ENCODE measurements at regions not wholly inside any gene's neighbourhood (a gene's known extent, or its start where the extent isn't known, plus 50 kb on each side); places are given as distances from the start of the nearest gene placed in this dataset.

DNA sequence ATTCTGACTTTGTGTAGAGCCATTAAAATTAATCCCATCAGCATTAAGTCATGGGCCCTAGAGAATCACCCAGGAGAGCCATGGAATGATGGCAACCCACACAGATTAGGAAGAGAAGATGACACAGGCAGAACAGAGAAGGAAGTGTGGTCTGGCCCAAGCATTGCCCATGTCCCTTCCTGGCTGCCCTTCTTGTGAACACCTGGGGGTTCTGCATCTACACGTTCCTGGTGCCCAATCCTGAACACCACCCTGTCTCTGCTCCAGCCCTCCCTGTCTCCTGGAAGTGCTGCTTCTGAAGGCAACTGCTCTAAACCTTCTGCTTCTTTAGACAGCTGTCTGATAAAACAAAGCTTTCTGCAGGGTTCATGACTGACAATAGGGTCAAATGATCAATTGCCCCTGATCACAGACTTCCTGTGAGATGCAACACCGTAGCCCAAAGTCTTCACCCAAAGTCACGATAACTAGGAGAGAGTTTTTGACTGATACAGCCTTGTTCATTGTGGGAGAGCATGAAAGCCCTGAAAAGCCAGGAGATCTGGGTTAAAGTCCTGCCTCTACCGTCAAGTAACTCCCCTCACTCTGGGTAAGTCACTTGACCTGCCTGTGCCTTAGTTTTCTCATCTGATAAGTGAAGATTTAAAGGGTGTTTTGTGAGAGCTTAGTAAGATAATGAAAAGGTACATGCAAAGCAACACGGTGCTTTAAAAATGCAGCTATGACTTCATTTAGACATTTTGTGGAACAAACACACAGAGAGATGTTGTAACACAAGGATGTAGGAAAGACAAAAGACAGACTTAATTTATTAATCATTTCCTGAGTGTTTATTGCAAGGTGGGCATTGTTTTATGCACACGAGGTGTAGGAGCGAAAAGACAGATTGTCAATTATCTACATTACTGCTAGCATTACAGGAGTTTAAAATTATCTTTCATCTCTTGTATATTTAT lies 291.2 kb upstream of the STXBP5 start:
- CTCF ChIA-PET, result no interaction called here
- no peak overlapping the region for H3K27ac ChIP-seq (ENCODE audit: low read length)

DNA sequence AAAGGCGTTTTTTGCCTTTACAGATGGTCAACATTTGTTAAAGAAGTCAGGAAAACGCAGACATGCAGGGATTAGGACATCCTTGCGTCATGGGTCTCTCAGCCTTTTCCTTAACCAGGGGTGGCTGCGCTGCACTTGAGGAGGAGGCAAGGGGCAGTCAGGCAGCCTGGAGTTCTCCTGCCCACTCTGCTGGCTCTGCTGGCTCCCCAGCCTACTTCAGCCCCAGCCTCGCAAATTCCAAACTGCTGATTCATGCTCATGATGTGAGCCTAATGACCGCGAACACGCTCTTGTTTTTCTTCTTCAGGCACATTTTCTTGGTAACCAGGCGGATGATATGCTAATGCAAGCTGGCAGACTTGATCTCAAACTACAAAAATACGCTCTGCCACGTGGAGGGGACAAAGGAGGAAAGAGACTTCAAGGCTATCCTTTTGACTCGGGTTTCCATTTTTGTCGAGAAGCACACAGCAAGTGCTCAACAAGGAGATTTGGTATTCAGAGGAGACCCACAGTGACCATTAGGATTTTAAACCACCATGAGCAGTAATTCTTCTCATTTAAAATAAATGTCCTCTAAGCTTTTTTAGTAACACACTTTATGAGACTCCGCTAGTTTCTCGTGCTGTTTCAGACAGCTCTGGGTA lies 290.3 kb upstream of the STXBP5 start:
- Histone ChIP-seq H3K4me3 (ENCODE audit: control insufficient read depth in 1 of 2, extremely low read depth in 1 of 2, low read length in 1 of 2) (no peak overlapping the region), H3K9me3 (no peaks in the 10 kb centered on the region), H3K4me1 (ENCODE audit: control insufficient read depth in 1 of 2, extremely low read depth in 1 of 2, insufficient read depth in 2 of 2, low read length in 2 of 2) (no peaks in the 10 kb centered on the region), H3K36me3 (ENCODE audit: control insufficient read depth in 2 of 2, extremely low read depth in 1 of 2, insufficient read depth in 1 of 2, low read length in 1 of 2) (no peaks in the 10 kb centered on the region), H3K27ac (ENCODE audit: low read length) (no peak overlapping the region), H3K27me3 (replicated peaks in 1 of 2; ENCODE audit: control insufficient read depth in 2 of 2, extremely low read depth in 1 of 2, insufficient read depth in 2 of 2, low read length in 1 of 2) (peaks cover 0 to 4% of the 10 kb centered on the region in 2 experiments)
- H3K4me1 Mint-ChIP-seq, result peaks cover 0 to 5% (median 0%) of the 10 kb centered on the region in 3 donors
- H3K27me3 Mint-ChIP-seq, result peaks cover 0 to 4% of the 10 kb centered on the region in 2 donors
- no peak overlapping the region for H3K4me3 Mint-ChIP-seq
- peak in 3 of 35 experiments; percentile 1 to 12 (median 11) for DNase-seq
- no peak for ATAC-seq (replicated peaks in 1 of 4)
- ChIA-PET POLR2A (no interaction called here), CTCF (no interaction called here)
- H3K9me3 Mint-ChIP-seq, result no peaks in the 10 kb centered on the region
- no peaks in the 10 kb centered on the region for H3K36me3 Mint-ChIP-seq
- H3K27ac Mint-ChIP-seq, result no peak overlapping the region
- 29% methylated on average over 8 of the region's 15 CpGs for WGBS (ENCODE audit: insufficient coverage)

More for the DNA sequence above, 291.2 kb upstream of the STXBP5 start:
- Mint-ChIP-seq H3K4me1 (peaks cover 0 to 5% (median 0%) of the 10 kb centered on the region in 3 donors), H3K36me3 (no peaks in the 10 kb centered on the region), H3K4me3 (no peak overlapping the region), H3K27ac (no peak overlapping the region), H3K9me3 (no peaks in the 10 kb centered on the region), H3K27me3 (peaks cover 0 to 4% of the 10 kb centered on the region in 2 donors)
- no peaks in the 10 kb centered on the region for H3K4me1 ChIP-seq (ENCODE audit: control insufficient read depth in 1 of 2, extremely low read depth in 1 of 2, insufficient read depth in 2 of 2, low read length in 2 of 2)
- H3K9me3 ChIP-seq, result no peaks in the 10 kb centered on the region
- H3K4me3 ChIP-seq (ENCODE audit: control insufficient read depth in 1 of 2, extremely low read depth in 1 of 2, low read length in 1 of 2), result no peak overlapping the region
- DNase-seq, result no peak
- H3K36me3 ChIP-seq (ENCODE audit: control insufficient read depth in 2 of 2, extremely low read depth in 1 of 2, insufficient read depth in 1 of 2, low read length in 1 of 2), result no peaks in the 10 kb centered on the region
- peaks cover 0 to 4% of the 10 kb centered on the region in 2 experiments for H3K27me3 ChIP-seq (replicated peaks in 1 of 2; ENCODE audit: control insufficient read depth in 2 of 2, extremely low read depth in 1 of 2, insufficient read depth in 2 of 2, low read length in 1 of 2)
- no peak for ATAC-seq (replicated peaks in 1 of 4)
- WGBS (ENCODE audit: insufficient coverage), result 75% methylated on average over 3 of the region's 7 CpGs
- POLR2A ChIA-PET, result no interaction called here

DNA sequence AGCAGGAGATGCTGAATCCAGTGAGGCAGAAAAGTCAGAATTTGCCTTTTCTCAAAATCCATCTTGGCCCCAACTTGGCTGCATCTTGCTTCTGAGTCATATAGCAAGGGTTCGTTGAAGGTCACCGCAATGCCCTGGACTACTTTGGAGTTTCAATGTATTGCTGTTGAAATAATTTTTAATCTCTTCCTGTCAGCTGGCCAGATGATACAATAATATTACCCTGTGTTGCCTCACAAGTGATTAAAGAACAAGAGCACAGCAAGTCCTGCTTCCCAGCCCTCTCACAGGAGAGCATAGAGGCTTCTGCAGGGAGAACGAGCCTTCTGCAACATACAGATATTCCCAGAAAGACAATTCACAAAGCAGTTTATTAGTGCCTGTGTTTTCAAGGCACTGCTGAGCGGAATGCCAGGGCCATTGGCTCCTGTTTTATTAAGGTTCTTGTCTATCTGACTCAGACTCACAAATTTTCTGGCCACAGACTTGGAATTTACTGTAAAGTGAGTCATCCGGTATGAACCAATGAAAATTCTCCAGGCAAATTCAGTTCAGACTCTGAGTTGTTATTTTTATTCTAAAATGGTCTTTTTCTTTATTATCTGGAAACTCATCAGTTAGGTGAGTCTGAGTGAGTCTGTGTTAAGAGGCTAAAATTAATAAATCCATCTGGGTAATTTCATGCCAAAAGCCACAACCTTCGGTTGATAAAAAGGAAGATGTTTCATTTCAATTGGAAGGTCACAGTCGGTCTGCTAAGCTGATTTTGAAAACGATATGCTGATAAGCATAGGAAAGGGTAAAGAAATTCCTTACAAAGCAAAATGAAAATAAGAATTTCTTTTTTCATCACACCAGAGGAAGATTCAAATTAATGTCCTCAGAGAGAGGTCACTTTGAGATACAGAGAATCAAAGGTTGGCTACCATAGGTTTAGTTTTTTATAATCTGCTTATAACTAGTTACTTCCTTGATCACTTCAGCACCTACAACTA lies 289.4 kb upstream of the STXBP5 start:
- Mint-ChIP-seq H3K4me3 (no peak overlapping the region), H3K9me3 (no peaks in the 10 kb centered on the region), H3K4me1 (peaks cover 0 to 5% (median 0%) of the 10 kb centered on the region in 3 donors), H3K27me3 (peaks cover 0 to 4% of the 10 kb centered on the region in 2 donors), H3K36me3 (no peaks in the 10 kb centered on the region), H3K27ac (no peak overlapping the region)
- ChIA-PET POLR2A (no interaction called here), CTCF (no interaction called here)
- Histone ChIP-seq H3K4me1 (ENCODE audit: control insufficient read depth in 1 of 2, extremely low read depth in 1 of 2, insufficient read depth in 2 of 2, low read length in 2 of 2) (no peaks in the 10 kb centered on the region), H3K36me3 (ENCODE audit: control insufficient read depth in 2 of 2, extremely low read depth in 1 of 2, insufficient read depth in 1 of 2, low read length in 1 of 2) (no peaks in the 10 kb centered on the region), H3K27ac (ENCODE audit: low read length) (no peak overlapping the region), H3K9me3 (no peaks in the 10 kb centered on the region), H3K27me3 (replicated peaks in 1 of 2; ENCODE audit: control insufficient read depth in 2 of 2, extremely low read depth in 1 of 2, insufficient read depth in 2 of 2, low read length in 1 of 2) (peaks cover 0 to 4% of the 10 kb centered on the region in 2 experiments), H3K4me3 (ENCODE audit: control insufficient read depth in 1 of 2, extremely low read depth in 1 of 2, low read length in 1 of 2) (no peak overlapping the region)
- ATAC-seq (replicated peaks in 1 of 4) (no peak), DNase-seq (peak in 1 of 35 experiments; percentile 12)
- WGBS (ENCODE audit: insufficient coverage), result 83% methylated on average over 2 of the region's 8 CpGs

DNA sequence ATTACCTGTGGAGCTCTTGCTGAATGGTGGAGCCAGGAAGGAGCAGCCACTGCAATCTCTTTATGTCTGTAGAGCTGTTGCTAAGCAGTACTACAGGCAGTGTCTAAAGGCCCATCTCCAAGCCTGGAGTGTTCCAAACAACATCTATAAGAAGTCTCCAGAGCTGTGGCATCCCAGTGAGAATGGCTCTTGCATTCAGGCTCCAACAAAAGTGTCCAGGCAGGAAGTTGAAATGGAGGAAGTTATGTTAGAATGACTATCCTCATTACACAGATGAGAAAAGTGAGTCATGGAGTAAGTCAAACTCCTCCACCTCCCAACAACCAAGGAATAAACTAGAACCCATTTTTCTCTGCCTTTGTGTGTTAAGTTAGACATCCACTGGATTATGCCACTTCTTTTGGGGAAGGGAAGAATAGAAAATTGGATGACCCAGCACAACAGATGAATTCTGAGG lies 288.5 kb upstream of the STXBP5 start:
- Mint-ChIP-seq H3K4me1 (peaks cover 0 to 5% (median 0%) of the 10 kb centered on the region in 3 donors), H3K36me3 (no peaks in the 10 kb centered on the region), H3K4me3 (no peak overlapping the region), H3K27ac (no peak overlapping the region), H3K9me3 (no peaks in the 10 kb centered on the region), H3K27me3 (peaks cover 0 to 4% of the 10 kb centered on the region in 2 donors)
- DNase-seq (no peak), ATAC-seq (replicated peaks in 1 of 4) (no peak)
- CTCF ChIA-PET, result no interaction called here
- Histone ChIP-seq H3K4me1 (ENCODE audit: control insufficient read depth in 1 of 2, extremely low read depth in 1 of 2, insufficient read depth in 2 of 2, low read length in 2 of 2) (no peaks in the 10 kb centered on the region), H3K9me3 (no peaks in the 10 kb centered on the region), H3K4me3 (ENCODE audit: control insufficient read depth in 1 of 2, extremely low read depth in 1 of 2, low read length in 1 of 2) (no peak overlapping the region), H3K36me3 (ENCODE audit: control insufficient read depth in 2 of 2, extremely low read depth in 1 of 2, insufficient read depth in 1 of 2, low read length in 1 of 2) (no peaks in the 10 kb centered on the region), H3K27ac (ENCODE audit: low read length) (no peak overlapping the region), H3K27me3 (replicated peaks in 1 of 2; ENCODE audit: control insufficient read depth in 2 of 2, extremely low read depth in 1 of 2, insufficient read depth in 2 of 2, low read length in 1 of 2) (peaks cover 0 to 4% of the 10 kb centered on the region in 2 experiments)
- POLR2A ChIA-PET, result no interaction called here

DNA sequence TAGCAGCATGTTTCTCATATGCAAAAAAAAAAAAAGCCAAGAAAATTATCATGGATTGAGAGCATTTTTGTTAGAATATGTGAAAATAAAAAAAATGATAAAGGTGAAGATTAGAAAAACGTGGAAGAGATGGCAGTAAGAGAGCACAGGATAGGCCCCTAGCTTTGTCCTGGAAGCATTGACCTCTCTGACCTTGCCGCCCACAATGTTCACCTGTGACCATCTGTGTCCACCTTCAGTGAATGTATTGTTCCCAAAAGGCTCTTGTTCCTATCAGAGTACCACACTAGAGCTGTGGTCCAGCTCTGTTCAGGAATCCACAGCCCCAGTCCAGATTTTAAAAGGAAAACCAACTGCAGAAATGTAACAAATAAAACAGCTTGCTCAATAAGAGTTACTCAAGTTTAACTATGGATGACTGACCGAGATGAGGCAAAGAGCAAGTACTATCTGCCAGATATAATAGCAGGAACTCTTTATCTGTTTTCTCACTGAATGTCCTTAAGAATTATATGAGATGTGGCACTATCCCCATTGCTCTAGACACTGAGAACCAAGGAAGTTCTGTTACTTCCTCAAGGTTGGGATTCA lies 287.7 kb upstream of the STXBP5 start:
- Histone ChIP-seq H3K4me3 (ENCODE audit: control insufficient read depth in 1 of 2, extremely low read depth in 1 of 2, low read length in 1 of 2) (no peak overlapping the region), H3K9me3 (no peaks in the 10 kb centered on the region), H3K27ac (ENCODE audit: low read length) (no peak overlapping the region), H3K4me1 (ENCODE audit: control insufficient read depth in 1 of 2, extremely low read depth in 1 of 2, insufficient read depth in 2 of 2, low read length in 2 of 2) (no peaks in the 10 kb centered on the region), H3K27me3 (replicated peaks in 1 of 2; ENCODE audit: control insufficient read depth in 2 of 2, extremely low read depth in 1 of 2, insufficient read depth in 2 of 2, low read length in 1 of 2) (peaks cover 0 to 4% of the 10 kb centered on the region in 2 experiments), H3K36me3 (ENCODE audit: control insufficient read depth in 2 of 2, extremely low read depth in 1 of 2, insufficient read depth in 1 of 2, low read length in 1 of 2) (no peaks in the 10 kb centered on the region)
- Mint-ChIP-seq H3K27me3 (peaks cover 0 to 4% of the 10 kb centered on the region in 2 donors), H3K9me3 (no peaks in the 10 kb centered on the region), H3K4me1 (peaks cover 0 to 5% (median 0%) of the 10 kb centered on the region in 3 donors), H3K4me3 (no peak overlapping the region), H3K36me3 (no peaks in the 10 kb centered on the region), H3K27ac (no peak overlapping the region)
- ATAC-seq (replicated peaks in 1 of 4) (no peak), DNase-seq (no peak)
- CTCF ChIA-PET, result no interaction called here
- WGBS (ENCODE audit: insufficient coverage), result 82% methylated on average over 2 of the region's 3 CpGs
- POLR2A ChIA-PET, result no interaction called here

DNA sequence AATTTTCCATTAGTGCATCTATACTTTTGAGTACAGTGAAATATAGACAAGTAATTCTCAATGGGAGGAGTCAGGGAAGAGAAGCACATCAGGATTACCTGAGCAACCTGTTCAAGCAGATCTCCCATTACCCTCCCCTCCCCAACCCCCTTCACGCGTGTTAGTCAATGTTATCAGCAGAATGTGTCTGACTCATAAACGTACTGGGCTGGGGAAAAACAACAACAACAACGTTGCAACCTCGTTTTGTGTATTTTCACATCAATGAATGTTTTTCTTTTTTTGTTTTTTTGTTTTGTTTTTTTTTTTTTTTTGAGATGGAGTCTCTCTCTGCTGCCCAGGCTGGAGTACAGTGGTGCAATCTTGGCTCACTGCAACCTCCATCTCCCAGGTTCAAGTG lies 287.0 kb upstream of the STXBP5 start:
- Mint-ChIP-seq H3K27ac (no peak overlapping the region), H3K36me3 (no peaks in the 10 kb centered on the region), H3K9me3 (no peaks in the 10 kb centered on the region), H3K4me1 (peaks cover 0 to 5% (median 0%) of the 10 kb centered on the region in 3 donors), H3K27me3 (peaks cover 0 to 4% of the 10 kb centered on the region in 2 donors), H3K4me3 (no peak overlapping the region)
- no peak overlapping the region for H3K4me3 ChIP-seq (ENCODE audit: control insufficient read depth in 1 of 2, extremely low read depth in 1 of 2, low read length in 1 of 2)
- ATAC-seq (replicated peaks in 1 of 4) (no peak), DNase-seq (no peak)
- no CpG with 5 or more reads among the region's 5 CpGs for WGBS (ENCODE audit: insufficient coverage)
- H3K27me3 ChIP-seq (replicated peaks in 1 of 2; ENCODE audit: control insufficient read depth in 2 of 2, extremely low read depth in 1 of 2, insufficient read depth in 2 of 2, low read length in 1 of 2), result peaks cover 0 to 4% of the 10 kb centered on the region in 2 experiments
- CTCF ChIA-PET, result no interaction called here
- H3K36me3 ChIP-seq (ENCODE audit: control insufficient read depth in 2 of 2, extremely low read depth in 1 of 2, insufficient read depth in 1 of 2, low read length in 1 of 2), result no peaks in the 10 kb centered on the region
- no peaks in the 10 kb centered on the region for H3K9me3 ChIP-seq
- no peak overlapping the region for H3K27ac ChIP-seq (ENCODE audit: low read length)
- no peaks in the 10 kb centered on the region for H3K4me1 ChIP-seq (ENCODE audit: control insufficient read depth in 1 of 2, extremely low read depth in 1 of 2, insufficient read depth in 2 of 2, low read length in 2 of 2)
- POLR2A ChIA-PET, result no interaction called here
